Ureter (tissue), 1 donor: ENCODE measurements at regions not wholly inside any gene's neighbourhood (a gene's known extent, or its start where the extent isn't known, plus 50 kb on each side); places are given as distances from the start of the nearest gene placed in this dataset.

Experiments
- DNase-seq: peaks from one replicate; pipeline ENCODE4 v3.0.0-alpha.2; 2020; ENCODE audit warnings: low spot score
- donor health status: DM: yes; HTN: yes; CAD: no.

DNA sequence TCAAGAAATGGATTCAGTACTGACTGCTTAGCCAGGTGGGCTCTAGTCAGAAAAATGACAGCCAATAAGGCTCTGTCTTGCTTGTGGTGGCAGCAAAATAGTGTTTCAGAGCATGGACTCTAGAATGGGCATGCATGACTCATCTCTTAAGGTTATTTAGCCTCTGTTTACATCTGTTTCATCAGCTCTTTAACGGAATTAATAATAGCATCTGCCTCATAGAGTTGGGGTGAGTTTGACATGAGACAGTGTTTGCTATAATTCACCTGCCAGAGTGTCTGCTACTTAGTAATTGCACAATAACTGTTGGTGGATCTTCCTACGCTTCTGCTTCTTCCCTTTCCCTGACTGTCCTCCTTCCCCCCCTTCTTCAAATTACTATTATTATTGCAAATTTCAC lies 350.4 kb upstream of the SEMA6D start:
- no peak for DNase-seq

DNA sequence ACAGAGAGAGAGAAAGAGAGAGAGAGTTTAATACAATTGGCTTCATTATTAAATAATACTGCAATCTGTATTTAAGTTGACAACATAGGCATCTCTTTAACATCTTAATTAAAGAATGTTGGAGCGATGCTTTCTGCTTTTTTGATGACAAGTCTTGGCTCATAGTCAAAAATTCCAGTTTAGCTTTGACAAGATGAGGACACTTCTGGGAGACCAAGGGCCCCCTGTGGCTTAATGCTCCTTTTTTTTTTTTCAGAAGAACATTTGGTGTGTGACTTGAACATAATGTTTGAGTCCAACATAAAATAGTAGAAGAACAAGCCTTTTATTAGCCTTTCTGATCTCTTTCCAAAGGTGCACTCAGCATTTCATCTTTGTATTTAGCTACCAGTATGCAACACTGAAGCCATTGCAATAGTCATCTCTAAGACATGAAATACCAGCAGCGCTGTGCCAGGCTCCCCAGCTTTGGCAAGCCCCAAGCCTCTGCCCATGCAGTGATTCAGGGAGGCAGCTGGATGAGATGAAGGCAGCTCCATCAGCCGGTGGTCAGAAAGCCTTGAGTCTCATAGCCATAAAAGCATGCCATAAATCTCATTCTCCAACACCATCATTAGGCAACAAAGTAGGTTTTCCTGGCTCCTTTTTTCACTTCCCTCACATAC lies 349.4 kb upstream of the SEMA6D start:
- DNase-seq = no peak

DNA sequence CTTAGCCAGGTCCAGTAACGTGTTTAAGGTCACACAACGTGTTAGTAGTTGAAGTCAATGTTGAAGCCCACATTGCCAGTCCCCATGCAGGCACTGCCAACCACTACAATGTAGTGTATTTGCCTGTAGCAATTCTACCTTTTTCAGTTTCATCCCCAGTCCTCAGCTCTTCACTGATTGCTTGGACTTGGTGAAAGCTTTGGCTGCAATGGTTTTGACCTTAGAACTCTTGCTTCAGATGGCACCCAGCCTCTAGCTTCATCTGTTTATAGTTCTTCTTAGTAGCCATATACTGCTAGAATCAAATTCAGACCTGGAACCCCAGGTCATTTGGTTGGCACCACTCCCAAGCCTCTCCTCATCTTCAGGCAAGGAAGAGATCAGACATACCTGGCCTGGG lies 345.4 kb upstream of the SEMA6D start:
- no peak for DNase-seq

DNA sequence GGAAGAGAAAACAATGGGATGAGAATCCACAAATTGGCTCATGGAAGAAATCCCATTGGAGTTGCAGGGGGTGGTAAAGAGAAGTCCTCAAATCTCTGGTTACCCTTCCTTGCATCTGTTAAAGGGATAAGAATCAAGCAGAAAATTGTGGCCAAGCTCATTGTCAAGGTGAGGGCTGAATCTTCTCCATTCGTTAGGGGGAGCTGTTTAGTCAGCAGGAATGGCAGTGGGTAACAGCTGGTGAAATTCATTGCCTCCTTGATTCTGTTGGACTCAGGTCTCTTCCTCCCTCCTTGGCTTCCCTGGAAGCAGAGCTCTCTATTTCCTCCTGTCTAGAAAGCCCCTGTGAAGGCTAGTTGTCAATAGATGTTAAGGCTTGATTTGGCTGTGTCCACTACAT lies 343.1 kb upstream of the SEMA6D start:
- DNase-seq = no peak

DNA sequence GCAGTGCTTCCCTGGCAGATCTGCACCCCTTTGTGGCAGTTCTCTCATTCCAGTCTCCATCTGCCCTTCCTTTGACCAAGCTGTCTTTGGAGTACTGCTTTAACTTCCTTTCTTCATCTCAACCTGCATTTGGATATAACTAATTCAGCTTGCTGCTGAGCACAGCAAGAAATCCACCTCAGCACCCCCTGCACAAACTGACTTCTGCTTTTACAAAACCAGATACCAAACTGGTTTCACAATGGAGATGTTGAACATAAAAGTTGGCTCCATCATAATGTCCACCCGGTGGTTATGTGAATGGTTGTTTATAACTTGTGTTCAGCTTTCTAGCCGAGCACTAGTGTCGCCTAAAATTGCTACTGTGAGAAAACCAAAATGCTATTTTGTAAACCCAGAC lies 341.1 kb upstream of the SEMA6D start:
- DNase-seq = no peak

DNA sequence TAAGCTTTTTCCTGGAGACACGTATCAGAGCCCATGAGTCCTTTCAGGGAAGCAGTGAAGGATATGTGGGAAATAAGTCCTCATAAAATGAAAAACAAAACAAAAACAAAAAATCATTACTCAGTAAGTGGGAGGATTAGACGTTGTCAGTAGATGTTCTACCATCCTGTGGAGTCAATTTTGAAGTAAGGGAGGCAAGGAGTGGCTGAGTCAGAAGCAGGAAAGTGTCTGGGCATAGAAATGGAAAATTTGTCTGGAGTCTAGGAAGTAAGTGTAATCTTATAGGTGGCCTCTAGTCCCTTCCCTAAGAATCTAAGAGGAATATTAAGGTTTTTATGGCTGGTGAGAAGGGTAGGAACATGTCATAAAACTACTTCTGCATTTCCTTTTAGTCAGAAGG lies 339.8 kb upstream of the SEMA6D start:
- no peak for DNase-seq

DNA sequence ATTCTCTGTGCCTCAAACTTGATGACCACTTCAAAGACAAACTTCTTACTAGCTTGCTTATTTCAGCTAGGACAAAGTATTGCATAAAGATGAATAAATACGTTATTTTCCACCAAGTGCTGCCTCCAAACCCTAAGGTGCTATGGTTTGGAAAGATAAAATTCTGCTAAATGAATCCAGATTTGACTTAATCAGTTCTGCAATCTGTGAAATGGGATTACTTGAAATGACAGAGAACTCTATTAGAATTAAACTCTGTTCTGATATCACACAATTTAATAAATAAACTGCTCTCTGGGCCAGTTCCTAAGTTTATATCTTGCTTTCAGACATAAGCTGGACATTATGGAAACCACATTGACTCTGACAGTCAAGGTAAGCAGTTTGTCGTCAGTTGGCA lies 338.8 kb upstream of the SEMA6D start:
- no peak for DNase-seq

DNA sequence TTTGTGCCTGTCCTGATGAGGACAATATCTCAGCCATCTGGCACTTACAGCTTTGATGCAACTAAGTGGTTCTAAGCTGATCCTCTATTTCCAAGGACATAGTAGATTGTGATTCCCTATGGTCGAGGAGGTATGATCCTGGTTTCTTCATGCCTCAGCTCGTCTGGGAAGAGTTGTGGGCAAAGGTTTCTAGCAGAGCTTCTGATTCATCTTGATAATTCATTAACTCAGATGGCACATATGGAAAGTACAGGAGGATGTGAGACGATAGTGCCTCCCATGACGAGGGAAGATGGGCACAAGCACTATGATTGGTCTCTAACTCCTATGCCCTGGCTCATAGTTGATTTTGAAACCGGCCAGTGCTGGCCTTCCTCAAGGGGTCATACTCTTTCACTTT lies 334.2 kb upstream of the SEMA6D start:
- DNase-seq = no peak

DNA sequence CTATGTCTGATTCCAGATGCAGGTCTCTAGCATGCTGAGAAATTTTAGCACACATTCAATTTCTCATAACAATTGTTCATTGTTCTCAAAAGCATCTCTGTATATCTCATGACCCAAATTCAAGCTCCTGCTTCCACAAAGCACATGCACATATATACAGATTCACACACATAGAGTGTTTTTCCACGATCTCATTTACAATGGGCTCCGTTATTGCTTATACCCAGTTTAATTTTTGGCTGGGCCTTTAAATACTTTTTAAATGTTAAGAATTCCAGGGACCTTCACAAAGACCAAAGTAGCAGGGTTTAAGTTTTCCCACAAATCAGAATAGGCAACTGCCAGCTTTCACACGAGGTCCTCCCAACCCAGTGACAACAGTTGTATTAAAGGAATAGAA lies 333.5 kb upstream of the SEMA6D start:
- DNase-seq = no peak

DNA sequence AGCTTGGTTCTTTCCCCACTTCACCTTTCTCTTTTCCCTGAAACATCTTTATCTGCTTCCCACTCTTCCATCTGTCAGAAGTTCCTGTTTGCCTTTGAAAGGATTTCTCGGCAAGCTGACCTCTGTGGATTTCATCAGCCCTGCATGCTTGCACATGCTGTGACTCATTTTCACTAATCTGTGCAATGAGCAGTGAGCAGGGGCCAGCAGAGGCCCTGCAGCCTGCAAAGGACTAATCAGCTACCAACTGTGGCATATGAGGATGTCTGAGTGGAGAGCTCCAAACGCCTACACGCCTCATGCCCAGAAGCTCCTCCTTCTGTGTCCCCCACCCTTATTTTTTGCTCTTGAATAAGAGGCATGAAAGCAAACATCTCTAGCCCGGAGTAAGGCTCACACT lies 333.0 kb upstream of the SEMA6D start:
- DNase-seq = no peak

DNA sequence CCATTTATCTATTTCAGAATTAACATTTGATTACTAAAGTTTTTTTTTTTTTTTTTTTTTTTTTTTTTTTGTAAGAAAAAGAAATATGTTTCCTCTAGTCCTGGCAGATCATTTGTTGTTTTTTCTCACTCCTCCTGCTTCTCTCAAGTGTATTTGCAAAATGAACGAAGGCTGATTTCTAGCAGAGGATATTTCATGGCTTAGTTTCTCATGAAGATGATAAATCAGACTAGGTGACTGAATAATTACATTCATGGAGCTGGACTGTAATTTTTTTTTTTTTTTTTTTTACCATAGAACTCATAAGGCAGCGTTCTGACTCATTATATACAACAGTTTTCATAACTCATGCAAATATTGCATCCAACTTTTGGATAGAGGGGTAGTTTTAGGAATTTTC lies 332.5 kb upstream of the SEMA6D start:
- DNase-seq = no peak

DNA sequence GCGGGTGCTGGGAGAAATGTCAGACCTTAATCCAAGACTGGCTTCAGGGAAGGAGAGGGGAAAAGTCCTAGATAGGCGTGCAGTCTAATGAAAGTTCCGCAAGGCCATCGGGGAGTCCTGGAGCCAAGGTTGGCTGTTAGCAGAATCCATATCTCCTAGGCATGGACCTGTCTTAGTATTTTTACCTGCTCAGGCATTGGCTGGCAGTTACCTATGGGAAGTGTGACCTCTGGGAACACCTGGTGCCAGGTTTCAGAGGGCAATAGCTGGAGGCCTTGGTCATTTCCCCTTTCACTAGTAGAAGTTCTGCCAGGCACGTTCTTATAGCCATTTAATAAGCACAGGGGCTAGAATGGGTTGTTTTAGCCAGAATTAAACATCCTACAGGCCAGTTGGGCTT lies 330.8 kb upstream of the SEMA6D start:
- no peak for DNase-seq

DNA sequence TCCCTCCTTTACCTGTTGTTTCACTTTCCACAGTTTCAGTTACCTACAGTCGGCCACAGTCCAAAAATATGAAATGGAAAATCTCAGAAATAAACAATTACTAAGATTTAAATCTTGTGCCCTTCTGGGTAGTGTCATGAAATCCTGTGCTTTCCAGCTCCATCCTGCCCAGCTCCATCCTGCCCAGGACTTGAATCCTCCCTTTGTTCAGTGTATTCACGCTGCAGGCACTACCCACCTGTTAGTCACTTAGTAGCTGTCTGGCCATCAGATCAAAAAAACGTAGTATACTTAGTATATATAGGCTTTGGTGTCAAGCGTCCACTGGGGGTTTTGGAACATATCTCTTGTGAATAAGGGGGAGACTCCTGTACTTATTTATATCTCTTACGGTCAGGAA lies 329.0 kb upstream of the SEMA6D start:
- DNase-seq = no peak

DNA sequence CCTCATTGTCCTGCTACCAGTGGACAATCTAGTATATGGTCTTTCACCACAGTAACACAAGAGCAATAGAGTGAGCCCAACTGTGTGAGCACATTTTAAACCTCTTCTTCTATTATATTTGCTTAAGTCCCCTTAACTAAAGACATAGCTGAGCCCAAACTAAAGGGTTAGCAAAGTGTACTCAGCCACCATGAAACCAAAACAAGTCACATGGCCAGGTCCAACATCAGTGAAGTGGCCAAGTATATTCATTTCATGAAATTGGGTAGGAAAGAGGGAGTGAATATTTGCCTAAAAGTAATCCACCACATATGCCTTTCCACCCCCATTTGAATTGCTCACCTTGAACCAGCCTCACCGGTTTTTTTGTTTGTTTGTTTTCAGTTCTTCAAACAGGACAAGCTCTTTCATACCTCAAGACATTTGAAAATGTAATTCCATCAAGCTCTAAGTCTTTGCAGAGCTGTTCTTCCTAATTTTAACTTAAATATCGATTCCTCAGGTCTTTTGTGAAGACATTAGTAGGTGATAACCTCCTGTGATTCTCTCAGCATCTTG lies 327.0 kb upstream of the SEMA6D start:
- DNase-seq = no peak

DNA sequence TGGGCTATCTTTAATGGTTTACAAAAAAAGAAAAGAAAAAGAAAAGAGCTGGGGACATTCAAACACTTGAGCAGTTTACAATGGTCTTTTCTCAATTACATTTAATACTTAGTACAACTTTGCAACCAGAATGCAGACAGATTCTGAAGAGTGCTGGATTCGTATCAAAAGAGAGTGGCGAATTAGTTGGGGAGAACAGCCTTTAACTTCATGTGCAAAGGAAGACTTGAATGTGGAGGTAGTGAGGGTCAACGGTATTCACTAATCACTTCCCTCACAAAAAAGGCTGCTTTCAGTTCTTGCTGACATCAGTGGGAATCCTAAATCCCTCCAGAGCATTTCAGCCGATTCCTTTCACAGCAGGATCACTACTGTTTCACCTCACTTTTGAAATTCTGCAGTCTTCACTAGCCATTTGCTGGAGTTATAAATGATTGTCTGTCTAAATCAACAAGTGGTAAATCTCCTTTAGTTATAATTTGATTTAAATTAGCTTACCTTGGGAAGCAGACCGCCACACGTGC lies 323.0 kb upstream of the SEMA6D start:
- no peak for DNase-seq

DNA sequence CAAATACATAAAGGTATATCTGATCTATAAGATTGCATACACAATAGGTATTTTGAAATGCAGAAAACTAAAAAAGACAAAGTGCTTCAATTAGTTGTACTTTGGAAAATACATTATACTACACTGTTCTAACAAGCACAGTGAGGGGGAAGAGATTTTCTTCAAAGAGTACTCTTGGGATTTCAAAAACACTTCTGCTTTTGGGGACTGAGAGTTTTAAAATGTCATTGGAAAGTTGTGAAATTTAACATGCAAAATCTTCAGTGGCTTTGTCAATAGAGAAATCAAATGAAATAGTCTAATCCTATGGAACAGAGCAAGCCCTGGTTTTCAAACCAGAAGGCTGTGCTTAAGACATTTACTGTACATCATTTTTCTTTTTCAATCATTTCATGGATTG lies 322.2 kb upstream of the SEMA6D start:
- DNase-seq = no peak

DNA sequence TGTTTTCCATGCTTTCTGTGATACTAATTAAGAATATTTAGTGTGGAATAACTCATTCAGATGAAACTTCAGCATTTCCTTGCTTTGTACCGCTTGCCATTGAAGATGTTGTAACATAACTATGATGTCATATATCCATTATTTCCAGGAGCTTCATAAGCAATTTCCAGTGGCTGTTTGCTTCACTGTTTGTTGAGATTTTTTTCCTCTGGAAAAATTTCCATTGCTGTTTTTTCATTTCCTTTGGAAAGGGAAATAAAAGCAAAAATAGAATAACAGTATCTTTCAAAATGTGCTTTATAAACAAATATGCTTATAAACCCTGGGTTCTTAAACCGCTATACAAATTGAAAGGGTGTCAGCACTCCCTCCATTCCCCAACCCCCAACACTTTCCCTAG lies 319.6 kb upstream of the SEMA6D start:
- DNase-seq = no peak

DNA sequence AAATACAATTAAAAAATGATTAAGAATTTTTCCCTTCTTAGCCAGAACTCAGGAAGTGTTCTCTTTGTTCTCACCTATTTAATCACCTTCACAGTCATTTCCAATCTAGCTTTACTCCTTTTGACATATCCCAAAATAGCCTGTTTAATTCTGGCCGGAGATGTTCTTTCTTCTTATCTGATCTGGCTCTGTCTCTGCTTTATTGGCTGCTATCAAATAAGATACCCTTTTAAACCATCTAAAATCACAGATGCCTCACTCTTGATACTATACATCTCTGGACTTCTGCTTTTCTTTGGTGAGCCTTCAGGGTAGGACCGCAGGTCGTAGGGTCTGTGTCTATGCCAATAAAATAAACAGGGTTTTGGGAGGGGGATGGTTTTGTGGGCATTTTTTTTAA lies 319.2 kb upstream of the SEMA6D start:
- DNase-seq = no peak

DNA sequence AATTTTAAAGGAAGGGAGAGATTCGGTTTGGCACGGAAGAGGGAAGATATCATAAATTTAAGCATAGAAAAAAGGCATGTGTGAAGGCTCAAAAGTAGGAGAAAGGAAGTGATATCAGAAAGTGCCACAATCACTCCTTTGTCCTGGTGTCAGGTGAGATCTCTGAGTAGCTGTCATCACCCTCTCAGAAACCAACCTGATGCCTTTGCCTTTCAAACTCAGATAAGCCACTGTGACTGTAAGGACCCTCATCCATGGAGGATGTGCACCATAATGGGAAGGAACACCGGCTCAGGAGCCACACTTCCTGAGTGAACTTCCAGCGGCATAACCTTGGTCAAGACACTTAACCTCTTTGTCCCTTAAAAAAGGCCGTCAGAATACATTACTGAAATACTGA lies 318.7 kb upstream of the SEMA6D start:
- DNase-seq = no peak

DNA sequence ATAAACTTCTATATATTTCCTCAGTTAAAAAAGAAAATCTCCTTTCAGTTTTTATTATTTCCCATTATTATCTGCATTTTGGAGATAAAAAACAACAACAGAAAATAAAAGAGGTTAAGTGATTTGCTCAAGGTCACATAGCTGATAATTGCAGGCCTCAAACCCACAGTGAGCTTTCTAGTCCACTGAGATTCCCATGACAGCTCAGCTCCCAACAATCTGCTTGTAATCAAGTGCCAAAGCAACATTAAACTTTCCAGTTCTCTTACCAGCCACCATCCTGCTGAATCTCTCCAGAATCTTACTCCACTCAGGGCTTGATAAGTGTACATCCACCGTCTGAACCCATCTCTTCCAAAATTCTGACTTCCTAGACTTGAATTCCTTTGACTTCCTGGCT lies 318.2 kb upstream of the SEMA6D start:
- DNase-seq = no peak

DNA sequence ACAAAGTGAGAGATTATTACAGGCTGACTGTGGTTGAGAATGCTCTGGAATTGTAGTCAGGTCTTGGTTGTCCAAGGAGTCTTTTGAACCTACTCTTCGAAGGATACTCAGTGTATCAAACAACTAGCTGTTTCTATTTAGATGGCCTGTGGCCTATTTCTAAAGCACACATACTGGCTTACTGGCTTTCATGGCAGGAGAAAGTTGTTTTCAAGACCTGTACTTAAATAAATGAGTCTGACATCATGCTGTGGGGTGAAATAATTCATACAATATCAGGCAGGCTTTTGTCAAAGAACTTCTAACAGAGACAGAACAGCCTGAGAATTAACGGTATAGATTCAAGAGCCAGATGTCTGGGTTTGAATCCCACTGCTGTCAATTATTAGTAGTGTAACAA lies 316.7 kb upstream of the SEMA6D start:
- no peak for DNase-seq

DNA sequence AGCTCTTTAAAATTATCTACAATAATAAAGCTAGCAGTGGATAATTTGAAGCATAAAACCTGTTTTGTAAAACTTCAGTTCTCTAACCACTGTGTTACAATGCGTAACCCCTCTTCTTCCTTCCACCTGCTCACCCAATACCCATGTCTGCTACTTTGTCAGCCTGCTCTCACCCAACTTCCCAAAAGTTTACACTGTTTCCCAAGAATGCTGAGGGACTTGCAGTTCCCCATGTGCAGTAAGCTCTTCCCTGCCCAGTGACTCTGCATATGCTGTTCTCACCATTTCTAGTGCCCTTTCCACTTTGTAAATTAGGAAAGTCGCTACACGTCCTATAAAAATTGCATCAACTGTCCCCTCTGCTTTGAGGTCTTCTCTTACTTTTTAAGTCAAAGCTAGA lies 315.9 kb upstream of the SEMA6D start:
- no peak for DNase-seq

DNA sequence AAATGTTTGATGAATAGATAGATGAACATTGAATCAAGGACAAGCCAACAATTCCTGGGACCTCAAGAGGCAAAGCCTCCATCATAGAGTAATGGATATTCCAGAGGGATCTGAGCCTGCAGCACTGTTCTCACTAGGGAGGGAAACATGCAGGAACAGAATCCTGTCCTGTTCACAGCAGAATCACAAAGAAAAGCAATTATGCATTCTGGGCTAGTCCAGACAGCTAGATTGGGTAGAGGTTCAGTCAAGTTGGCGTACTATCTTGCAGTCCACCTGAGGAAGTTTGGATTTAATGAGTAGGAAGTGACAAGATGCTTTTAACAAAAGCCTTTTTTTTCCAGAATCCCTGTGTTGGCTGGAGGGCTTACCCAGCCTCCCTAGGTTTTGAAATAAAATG lies 314.5 kb upstream of the SEMA6D start:
- no peak for DNase-seq

DNA sequence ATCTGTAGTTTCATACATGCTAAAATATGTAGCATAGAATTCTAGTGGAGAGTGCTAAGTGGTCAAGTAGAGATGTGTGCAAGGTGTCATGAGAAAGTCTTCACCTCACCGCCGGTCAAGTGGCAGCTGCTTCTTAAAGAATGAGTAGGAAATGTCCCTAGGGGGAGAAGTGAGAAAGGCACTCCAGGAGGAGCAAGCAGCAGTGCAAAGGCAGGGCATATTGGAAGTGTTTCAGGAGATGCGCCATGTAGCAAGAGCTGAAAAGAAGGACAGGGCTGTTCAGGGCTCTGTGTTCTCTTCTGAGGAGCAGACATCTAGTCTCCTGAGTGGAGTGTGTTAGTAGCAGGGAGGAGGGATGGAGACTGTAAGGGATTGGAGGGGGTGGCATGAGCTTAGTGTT lies 312.4 kb upstream of the SEMA6D start:
- DNase-seq = no peak
